SH-SY5Y (cell line): ENCODE measurements at regions not wholly inside any gene's neighbourhood (a gene's known extent, or its start where the extent isn't known, plus 50 kb on each side); places are given as distances from the start of the nearest gene placed in this dataset.

Experiments
- GATA2 ChIP-seq: IDR thresholded peaks from 2 replicates; pipeline ENCODE4 v1.6.1; 2011; ENCODE audit warnings: mild to moderate bottlenecking, low read depth, low read length
- GATA3 ChIP-seq: IDR thresholded peaks from 2 replicates; pipeline ENCODE4 v1.6.1; 2011; ENCODE audit warnings: low read depth, mild to moderate bottlenecking, low read length, moderate library complexity

GRCh38 chr13:53747825-53748224 lies 719.2 kb downstream of the OLFM4 start:
- TF ChIP-seq GATA2 (no peak), GATA3 (no peak)
